VCaP (cell line): ENCODE measurements at regions not wholly inside any gene's neighbourhood (a gene's known extent, or its start where the extent isn't known, plus 50 kb on each side); places are given as distances from the start of the nearest gene placed in this dataset.
A peak's percentile ranks its signal among the peaks of the same experiment; 100 is the strongest.

Experiments
- H3K27ac ChIP-seq: fragments of 450-650 bp; 2 replicates; pipeline ENCODE4 v1.5.1; 2017
- CTCF ChIP-seq: fragments of 450-650 bp; conservative IDR thresholded peaks from 2 replicates; pipeline ENCODE4 v1.5.1; 2017; ENCODE audit warnings: mild to moderate bottlenecking, moderate library complexity

GRCh38 chr15:95669146-95669922, 661.2 kb upstream of the NR2F2 start:
- H3K27ac ChIP-seq, result no peak overlapping the region

GRCh38 chr15:95674031-95674430, 656.5 kb upstream of the NR2F2 start:
- TF ChIP-seq CTCF, result no peak
- H3K27ac ChIP-seq, result no peak overlapping the region

More at GRCh38 chr15:95669146-95669922, 661.2 kb upstream of the NR2F2 start:
- no peak for TF ChIP-seq CTCF

- H3K27ac ChIP-seq, result no peak overlapping the region
- no peak for TF ChIP-seq CTCF
Measured at GRCh38 chr15:95676500-95676899, 654.0 kb upstream of the NR2F2 start.

- TF ChIP-seq CTCF, result no peak
Measured at GRCh38 chr15:95679847-95680582, 650.5 kb upstream of the NR2F2 start.

GRCh38 chr15:95680728-95681127, 649.8 kb upstream of the NR2F2 start:
- H3K27ac ChIP-seq, result peak overlapping the region; percentile 46
- no peak for TF ChIP-seq CTCF

More at GRCh38 chr15:95679847-95680582, 650.5 kb upstream of the NR2F2 start:
- H3K27ac ChIP-seq, result peak overlapping the region; percentile 46

- H3K27ac ChIP-seq, result no peak overlapping the region
- no peak for TF ChIP-seq CTCF
Measured at GRCh38 chr15:95681836-95682544, 648.5 kb upstream of the NR2F2 start.

- H3K27ac ChIP-seq, result no peak overlapping the region
- no peak for TF ChIP-seq CTCF
Measured at GRCh38 chr15:95684126-95684525, 646.4 kb upstream of the NR2F2 start.
